BE2C (cell line): ENCODE measurements at regions not wholly inside any gene's neighbourhood (a gene's known extent, or its start where the extent isn't known, plus 50 kb on each side); places are given as distances from the start of the nearest gene placed in this dataset.

Experiments
- DNase-seq: peaks from one replicate; pipeline ENCODE4 v3.0.0-alpha.2; 2020
- H3K27me3 ChIP-seq: fragments of 250-450 bp; sonication (Bioruptor Pico); 2 replicates; pipeline ENCODE4 v1.5.1; 2020; ENCODE audit warnings: mild to moderate bottlenecking
- H3K36me3 ChIP-seq: fragments of 250-450 bp; sonication (Bioruptor Pico); 2 replicates; pipeline ENCODE4 v1.5.1; 2020; ENCODE audit warnings: mild to moderate bottlenecking
- H3K4me1 ChIP-seq: fragments of 250-450 bp; sonication (Bioruptor Pico); 2 replicates; pipeline ENCODE4 v1.5.1; 2020
- H3K4me3 ChIP-seq: 2 replicates; pipeline ENCODE4 v1.5.1; 2011; ENCODE audit warnings: low read depth, low read length
- H3K9me3 ChIP-seq: fragments of 250-450 bp; sonication (Bioruptor Pico); 2 replicates; pipeline ENCODE4 v1.5.1; 2020
- TF ChIP-seq, protein P1 (sequence below): IDR thresholded peaks from 2 replicates; pipeline ENCODE4 v1.5.1; 2012; ENCODE audit warnings: mild to moderate bottlenecking, low read depth, low read length

DNA sequence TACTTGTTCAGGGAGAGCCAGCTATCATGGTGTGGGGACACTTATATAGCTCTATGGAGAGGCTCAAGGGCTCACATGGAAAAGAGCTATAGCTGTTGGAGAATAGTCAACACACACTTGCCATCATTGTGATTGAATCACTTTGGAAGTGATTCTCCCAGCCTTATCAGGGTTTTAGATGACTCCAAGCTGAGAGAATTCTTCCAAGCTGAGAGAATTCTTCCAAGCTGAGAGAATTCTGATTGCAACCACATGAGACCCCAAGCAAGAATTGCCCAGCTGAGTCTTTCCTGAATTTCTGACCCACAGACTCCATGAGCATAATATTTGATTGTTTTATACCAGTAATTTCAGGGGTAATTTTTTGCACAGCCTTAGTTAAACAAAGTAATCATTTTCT is 1318.3 kb upstream of the RAG2 start:
- no peaks in the 10 kb centered on the region for H3K27me3 ChIP-seq
- H3K9me3 ChIP-seq = no peaks in the 10 kb centered on the region
- H3K36me3 ChIP-seq = no peaks in the 10 kb centered on the region
- no peaks in the 10 kb centered on the region for H3K4me1 ChIP-seq
- TF ChIP-seq, protein P1, sequence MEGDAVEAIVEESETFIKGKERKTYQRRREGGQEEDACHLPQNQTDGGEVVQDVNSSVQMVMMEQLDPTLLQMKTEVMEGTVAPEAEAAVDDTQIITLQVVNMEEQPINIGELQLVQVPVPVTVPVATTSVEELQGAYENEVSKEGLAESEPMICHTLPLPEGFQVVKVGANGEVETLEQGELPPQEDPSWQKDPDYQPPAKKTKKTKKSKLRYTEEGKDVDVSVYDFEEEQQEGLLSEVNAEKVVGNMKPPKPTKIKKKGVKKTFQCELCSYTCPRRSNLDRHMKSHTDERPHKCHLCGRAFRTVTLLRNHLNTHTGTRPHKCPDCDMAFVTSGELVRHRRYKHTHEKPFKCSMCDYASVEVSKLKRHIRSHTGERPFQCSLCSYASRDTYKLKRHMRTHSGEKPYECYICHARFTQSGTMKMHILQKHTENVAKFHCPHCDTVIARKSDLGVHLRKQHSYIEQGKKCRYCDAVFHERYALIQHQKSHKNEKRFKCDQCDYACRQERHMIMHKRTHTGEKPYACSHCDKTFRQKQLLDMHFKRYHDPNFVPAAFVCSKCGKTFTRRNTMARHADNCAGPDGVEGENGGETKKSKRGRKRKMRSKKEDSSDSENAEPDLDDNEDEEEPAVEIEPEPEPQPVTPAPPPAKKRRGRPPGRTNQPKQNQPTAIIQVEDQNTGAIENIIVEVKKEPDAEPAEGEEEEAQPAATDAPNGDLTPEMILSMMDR = no peak
- DNase-seq = no peak
- H3K4me3 ChIP-seq = no peak overlapping the region

DNA sequence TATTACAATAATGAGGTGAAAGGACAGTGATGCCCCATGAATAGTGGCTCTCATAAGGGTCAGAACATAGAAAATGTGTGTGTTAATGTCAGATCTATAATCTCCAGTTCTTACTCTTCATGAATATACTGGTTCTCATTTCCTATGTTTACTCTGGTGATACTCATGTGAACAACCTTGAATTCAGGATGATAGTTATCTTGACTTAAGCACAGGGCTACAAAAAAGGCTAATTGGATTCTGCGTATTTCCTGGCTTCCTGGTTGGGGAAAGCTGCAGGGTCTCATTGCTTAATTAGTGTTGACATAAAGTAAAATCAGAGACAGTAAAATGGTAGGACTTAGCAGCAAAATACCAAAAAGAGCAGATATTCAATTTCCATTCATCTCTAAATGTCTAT is 1316.8 kb upstream of the RAG2 start:
- no peaks in the 10 kb centered on the region for H3K4me1 ChIP-seq
- no peaks in the 10 kb centered on the region for H3K9me3 ChIP-seq
- TF ChIP-seq, protein P1 = no peak
- H3K4me3 ChIP-seq = no peak overlapping the region
- no peaks in the 10 kb centered on the region for H3K27me3 ChIP-seq
- no peaks in the 10 kb centered on the region for H3K36me3 ChIP-seq
- no peak for DNase-seq

DNA sequence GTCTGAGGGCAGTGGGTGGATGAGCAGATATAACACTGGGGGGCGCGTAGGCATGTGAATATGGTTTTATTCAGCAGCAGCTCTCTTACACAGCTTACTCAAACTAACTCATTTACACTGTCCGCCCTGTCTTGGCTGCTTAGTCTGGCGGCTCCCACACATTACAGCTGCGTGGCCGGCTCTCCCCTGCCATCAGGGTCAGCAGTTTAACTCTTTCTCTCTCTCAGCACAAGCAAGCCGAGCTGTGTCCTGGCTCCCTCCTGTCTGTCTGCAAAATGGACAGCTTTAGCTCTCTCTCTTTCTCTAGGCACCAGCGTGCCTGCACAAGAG is 1310.1 kb upstream of the RAG2 start:
- H3K4me1 ChIP-seq = no peaks in the 10 kb centered on the region
- H3K9me3 ChIP-seq = no peaks in the 10 kb centered on the region
- H3K36me3 ChIP-seq = no peaks in the 10 kb centered on the region
- DNase-seq = no peak
- TF ChIP-seq, protein P1 = no peak
- H3K27me3 ChIP-seq = no peaks in the 10 kb centered on the region
- no peak overlapping the region for H3K4me3 ChIP-seq

DNA sequence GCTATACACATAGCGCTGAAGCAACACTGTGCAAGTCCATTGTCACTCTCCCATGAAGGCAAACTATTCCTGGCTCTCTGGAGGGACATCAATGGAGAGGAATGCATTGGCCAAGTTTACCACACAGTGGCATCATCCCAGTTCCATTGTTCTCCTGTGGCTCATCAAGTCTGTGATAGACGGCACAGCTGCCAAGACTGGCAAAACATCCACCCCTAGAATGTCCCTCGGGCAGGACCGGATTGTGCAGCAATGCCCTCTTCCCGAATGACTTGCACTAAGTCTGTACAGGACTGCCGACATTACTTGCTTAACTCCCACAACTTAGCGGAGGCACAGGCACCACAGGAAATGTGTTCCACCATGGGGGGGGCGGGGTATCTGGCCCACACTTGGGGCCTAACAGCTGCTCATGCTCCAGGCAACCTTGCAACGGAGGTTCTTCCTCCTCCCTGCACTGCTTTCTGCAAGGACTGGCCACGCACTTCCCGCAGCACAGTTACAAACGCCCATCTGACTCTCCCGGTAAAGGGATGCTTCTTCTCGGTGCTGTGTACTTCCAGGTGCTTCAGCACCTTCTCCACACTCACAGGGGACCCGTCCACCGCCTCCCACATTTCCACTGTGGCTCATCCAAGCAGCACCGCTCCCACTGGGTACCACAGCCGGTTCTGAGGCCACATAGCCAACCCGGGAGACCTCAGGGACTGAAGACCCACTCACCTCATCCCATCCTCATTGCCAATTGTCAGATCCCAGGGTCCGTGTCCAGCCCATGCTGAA is 1309.6 kb upstream of the RAG2 start:
- TF ChIP-seq, protein P1 = no peak
- H3K4me3 ChIP-seq = no peak overlapping the region
- no peak for DNase-seq

DNA sequence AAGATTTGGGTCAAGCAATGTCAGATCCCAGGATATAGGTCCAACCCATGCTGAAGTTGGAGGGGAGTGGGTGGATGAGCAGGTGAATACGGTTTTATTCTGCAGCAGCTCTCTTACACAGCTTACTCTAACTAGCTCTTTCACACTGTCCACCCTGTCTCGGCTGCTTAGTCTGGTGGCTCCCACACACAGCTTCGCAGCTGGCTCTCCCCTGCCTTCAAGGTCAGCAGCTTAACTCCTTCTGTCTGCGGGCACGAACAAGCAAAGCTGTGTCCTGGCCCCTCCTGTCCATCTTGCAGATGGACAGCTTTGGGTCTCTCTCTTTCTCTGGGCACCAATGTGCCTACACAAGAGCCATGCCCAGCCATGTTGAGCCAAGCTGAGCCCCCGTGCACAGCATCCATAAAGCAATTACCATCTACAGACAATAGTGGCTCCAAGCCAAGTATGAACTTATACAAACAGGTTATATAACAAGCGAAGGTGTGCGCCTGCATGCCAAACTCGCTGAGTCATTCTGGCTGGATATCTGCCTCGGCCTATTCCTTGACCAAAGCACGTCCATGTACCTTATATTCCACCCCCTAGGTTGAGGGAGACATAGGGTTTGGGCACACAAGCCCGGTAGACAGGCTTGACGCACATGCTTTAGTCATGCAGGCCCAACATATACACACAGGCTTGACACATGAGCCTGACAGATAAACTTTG is 1307.8 kb upstream of the RAG2 start:
- Histone ChIP-seq H3K9me3 (no peaks in the 10 kb centered on the region), H3K36me3 (no peaks in the 10 kb centered on the region), H3K27me3 (no peaks in the 10 kb centered on the region), H3K4me1 (no peaks in the 10 kb centered on the region), H3K4me3 (no peak overlapping the region)
- TF ChIP-seq, protein P1 = no peak
- no peak for DNase-seq

More for the DNA sequence above, 1309.6 kb upstream of the RAG2 start:
- H3K27me3 ChIP-seq = no peaks in the 10 kb centered on the region
- no peaks in the 10 kb centered on the region for H3K4me1 ChIP-seq
- H3K36me3 ChIP-seq = no peaks in the 10 kb centered on the region
- H3K9me3 ChIP-seq = no peaks in the 10 kb centered on the region

DNA sequence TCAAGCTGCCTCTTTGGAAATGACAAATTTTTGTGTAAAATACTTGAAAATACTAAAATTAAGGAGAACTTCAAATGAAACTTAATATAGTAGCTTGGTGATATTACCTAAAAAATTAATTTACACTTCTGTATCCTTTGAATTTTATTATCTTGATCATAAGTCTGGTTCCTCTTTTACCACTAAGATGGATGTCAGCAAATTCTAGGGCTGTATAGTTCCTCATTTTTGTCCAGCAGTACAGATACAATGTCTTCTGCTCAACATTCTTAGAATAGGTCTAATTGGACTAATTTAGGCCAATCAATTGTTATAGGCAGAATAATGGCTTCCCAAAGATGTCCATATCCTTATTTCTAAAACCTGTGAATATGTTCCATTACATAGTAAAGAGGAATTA is 1298.0 kb upstream of the RAG2 start:
- DNase-seq = no peak
- Histone ChIP-seq H3K27me3 (no peaks in the 10 kb centered on the region), H3K9me3 (no peaks in the 10 kb centered on the region), H3K4me3 (no peak overlapping the region), H3K36me3 (no peaks in the 10 kb centered on the region), H3K4me1 (no peaks in the 10 kb centered on the region)
- TF ChIP-seq, protein P1 = no peak
